ENCODE measurements at regions not wholly inside any gene's neighbourhood (a gene's known extent, or its start where the extent isn't known, plus 50 kb on each side); places are given as distances from the start of the nearest gene placed in this dataset.

DNA sequence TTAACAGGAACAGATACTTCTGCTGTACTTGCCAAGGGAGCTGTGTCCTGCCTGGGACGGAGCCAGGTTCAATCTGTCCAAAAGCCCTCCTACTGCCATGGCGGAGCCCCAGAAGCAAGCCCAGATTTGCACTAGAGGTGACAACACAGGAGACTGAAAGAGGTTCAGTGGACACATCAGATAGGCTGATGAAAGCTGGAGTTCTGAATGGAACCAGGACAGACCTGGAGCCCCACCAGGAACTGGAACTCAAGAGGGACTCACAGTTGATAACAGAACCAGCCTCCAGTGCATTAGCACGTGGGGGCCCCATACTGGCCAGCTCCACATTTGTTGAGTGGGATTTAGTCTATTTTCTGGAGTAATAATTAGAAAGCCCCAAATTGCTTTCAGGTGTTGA, 315.5 kb downstream of the ARRDC4 start:
- DNase-seq (ENCODE audit: low read depth): no peak

DNA sequence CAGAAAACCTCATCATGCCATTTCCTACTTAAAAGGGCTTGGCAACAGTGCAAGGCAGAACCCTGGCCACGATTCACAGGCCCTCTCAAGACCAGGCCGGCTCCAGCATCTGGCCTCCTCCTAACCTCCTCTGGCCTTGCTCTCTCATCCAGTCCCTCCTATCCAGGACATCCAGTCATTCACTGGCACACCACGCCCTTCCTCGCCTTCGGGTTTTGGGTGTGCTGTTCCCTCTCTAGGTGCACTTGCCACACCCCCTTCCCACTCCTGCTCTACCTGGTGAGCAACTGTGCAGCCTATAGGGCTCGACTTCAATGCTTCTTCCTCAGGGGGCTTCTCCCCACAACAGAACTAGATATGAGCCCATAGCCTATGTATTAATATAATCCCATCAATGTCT, 317.1 kb downstream of the ARRDC4 start:
- DNase-seq (ENCODE audit: low read depth): no peak

DNA sequence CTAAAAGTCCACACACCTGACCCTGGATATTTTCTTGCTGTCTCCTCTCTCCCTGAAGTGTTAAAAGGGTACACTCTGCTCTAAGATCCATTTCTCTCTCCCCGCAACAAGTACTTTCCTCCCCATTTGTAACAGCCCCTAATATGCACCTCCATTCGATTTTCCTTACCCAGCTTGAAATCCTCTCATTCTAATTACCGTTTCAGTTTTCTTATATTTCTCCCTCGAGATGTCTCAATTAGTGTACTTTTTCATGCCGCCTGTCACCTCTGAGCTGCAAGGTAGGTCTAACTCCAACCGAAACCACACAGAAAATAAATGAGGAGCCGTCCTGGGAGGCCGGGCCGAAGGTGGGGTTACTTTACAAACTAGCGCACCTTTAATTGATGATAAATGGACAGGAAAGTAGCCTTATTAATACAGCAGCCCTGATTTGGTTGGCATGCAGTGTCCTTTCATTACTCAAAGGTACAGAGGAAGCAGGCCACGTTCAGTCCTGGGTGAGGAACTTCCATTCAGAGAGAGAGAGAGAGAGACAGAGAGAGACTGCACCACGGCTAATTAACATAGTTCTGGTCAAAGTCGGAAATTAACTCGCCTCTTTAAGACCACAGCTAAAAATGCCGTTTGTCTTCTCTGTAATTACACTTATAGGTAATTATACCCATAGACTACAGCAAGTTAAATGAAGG, 319.9 kb downstream of the ARRDC4 start:
- no peak for DNase-seq (ENCODE audit: low read depth)

DNA sequence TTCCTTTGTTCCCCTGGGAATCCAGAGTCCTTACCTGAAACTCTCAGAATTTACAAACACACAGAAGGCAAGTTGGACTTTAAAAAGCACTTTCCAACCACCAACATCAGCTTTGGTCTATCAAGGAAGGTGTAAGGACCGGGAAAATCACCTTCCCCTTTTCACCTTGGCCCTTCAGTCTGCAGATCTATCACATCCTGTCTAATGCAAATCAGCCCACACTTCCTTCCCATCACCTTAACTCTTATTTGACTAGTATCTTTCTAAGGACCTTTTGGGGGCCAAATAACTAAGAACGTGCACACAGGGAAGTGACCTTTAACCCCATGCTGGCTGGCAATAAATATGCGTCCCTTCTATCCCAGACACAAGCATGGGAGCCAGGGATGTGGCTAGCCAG, 320.6 kb downstream of the ARRDC4 start:
- no peak for DNase-seq (ENCODE audit: low read depth)

DNA sequence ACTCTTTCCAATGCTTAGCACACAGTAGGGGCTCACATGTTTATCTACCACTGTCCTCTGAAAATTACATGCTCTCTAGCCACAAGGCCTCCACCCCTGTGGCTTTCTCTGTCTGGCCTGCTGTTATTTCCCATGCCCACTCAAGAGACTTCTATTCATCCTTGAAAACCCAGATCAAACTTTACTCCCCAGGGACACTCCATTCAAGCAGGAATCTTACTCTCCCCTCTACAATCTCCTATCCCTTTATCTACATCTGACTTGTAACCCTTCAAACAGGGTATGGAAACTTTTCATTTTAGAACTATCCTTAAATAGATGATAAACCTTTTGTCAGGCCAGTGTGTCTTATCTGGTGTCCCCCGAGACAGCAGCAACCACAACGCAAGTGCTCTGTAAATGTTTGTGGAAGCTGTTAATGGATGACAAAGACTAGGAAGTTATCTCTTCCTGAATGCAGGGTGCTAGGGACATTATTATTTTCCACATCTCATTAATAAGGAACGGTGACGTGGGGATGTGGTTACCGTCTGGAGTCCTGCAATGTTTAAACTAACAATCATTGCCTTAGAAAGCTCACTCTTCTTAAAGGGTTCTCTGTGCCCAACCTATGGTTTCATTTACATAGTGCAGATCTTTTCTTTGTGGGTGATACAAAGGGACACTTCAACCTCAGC, 322.3 kb downstream of the ARRDC4 start:
- DNase-seq (ENCODE audit: low read depth): no peak

DNA sequence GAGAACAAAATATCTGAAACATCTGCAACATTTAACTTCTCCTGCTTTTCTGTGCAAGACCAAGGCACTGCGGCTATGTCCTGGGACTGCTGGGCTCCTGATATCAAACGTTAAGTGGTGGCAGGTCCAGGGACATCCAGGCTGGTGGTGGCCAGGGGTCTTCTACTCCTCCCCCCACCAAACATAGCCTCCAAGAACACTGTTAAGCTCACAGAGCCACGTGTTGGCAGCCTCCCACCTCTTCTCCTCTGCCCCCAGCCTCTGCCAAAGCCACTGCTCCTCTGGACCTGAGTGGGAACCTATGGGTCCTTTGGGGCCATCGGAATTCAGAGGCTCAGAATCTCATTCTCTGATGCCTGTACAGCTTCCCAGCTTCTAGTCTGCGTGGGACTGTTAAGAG, 325.7 kb downstream of the ARRDC4 start:
- DNase-seq (ENCODE audit: low read depth): no peak

DNA sequence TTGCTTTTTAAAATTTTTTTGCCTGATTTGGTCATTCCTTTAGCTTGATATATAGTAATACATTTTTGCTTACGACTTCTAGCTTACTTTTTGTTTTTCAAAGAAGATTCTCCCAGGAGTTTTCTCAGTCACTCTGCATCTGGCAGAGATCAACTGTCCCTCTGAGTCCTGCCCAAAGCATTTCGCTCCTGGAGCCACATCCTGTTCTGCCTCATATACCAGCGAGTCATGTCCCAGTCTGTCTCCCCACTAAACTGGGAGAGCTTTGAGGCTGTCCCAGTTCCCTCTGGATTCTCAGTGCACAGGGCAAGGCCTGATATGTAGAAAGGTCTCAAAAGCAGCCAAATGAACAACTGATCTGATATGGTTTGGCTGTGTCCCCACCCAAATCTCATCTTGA, 326.3 kb downstream of the ARRDC4 start:
- no peak for DNase-seq (ENCODE audit: low read depth)

DNA sequence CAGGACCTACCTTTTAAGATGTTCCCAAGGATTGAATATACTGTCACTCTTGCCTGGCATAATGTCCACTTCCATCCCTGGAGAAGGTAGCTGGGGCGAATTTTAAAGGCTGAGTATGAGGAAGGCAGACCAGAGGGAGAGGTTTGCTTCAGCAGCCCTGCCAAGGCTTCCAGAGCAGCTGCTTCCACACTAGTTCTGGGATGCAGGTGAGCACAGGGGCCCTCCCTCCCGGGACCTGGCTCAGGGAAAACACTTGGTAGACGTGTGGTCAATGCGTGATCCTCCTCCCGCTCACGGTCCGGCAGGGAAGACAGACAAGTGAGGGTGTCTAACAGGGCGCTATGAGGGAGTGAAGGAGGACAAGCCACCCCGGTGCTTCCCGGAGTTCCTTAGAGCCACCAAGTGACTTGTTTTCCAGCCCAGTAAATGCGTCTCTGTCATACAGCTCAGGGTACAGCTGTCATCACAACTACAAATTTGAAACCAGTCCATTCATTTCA, 327.6 kb downstream of the ARRDC4 start:
- DNase-seq (ENCODE audit: low read depth): no peak

DNA sequence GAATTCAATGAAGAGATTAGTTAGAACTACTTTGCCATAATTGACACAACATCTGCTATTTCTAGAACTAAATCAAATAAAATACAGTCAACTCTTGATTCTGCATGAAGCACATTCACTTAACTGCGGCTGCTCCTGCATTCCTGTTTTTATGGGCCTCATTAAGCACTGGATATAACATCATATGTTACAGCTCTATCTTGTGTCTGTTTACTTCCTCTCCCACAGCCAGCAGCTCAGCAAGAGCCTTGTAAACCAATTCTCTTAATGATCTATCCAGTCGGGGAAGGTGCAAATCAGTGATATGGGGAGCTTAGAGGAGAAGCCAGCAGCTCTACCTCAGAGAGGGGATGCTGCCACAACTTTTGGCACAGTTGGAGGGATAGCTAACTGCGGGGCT, 329.2 kb downstream of the ARRDC4 start:
- DNase-seq (ENCODE audit: low read depth): no peak

DNA sequence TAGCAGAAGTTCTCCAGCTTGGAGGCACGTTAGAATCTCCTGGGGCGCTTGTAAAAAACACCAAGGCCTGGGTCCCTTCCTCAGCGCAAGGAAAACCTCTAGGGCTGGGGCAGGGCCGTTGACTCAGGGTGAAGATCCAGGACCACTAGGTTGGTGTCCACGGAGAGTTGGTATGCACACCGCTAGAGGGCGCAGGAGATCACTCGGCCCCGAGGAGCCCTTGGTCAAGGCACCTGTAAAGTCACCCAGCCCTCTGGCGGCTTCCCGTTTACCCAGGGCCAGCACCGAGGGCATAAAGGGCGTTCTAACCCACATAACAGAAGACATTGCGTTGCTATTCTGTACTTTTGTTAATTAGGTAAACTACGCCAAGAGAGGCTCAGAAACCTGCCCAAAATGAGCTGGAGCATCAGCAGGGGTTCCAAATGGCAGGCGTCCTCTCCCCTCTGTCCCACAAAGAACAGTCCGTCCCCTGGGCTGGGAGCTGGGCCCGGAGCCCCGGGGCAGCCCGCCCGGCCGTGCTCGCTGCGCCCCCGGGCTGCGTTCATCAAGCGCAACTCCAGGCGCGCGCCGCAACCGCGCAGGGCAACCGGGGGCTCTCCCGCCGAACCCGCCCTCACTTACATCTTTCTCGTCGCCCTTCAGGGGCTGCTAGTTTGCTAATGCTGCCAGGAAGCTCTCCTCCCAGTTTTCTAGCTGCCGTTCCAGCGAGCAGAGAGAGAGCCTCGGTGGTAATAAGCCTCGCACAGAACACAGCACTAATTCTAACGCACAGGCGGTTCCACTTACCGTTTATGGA, 332.1 kb downstream of the ARRDC4 start:
- peak; percentile 27 for DNase-seq (ENCODE audit: low read depth)

DNA sequence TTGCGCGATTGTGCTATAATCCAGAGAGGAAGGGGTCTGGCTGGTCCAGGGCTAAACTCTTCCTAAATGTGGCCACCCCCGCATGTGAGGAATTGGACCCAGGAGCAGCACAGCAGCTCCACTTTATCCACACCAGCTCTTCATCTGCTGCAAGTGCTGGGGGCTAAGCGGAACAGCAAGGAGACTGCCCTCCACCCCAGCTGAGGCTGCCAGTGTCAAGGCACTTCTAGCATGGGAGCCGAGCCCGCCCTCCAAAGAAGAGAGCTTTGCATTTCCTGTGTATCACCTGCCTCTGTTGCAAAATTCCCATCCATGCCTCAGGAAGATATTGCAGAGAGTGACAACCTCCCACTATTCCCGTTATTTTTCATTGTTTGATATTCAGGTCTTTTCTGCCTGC, 333.6 kb downstream of the ARRDC4 start:
- no peak for DNase-seq (ENCODE audit: low read depth)

DNA sequence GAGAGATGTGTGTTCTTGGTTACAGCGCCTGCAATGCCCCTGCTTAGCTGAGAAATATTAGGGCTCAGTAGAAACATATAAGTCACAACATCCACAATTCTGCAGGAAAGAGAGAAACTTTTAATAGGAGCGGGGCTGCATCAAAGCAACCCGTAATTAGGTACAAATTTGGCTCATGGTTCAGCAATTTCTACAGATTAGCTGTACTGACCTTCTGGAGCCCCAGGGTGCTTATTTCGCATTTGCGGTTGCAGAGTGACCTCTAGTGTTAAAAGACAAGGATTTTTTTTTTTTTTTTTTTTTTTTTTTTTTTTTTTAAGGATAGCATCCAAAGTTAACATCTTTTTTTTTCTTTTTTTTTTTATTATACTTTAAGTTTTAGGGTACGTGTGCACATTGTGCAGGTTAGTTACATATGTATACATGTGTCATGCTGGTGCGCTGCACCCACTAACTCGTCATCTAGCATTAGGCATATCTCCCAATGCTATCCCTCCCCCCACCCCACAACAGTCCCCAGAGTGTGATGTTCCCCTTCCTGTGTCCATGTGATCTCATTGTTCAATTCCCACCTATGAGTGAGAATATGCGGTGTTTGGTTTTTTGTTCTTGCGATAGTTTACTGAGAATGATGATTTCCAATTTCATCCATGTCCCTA, 334.7 kb downstream of the ARRDC4 start:
- peak; percentile 42 for DNase-seq (ENCODE audit: low read depth)

DNA sequence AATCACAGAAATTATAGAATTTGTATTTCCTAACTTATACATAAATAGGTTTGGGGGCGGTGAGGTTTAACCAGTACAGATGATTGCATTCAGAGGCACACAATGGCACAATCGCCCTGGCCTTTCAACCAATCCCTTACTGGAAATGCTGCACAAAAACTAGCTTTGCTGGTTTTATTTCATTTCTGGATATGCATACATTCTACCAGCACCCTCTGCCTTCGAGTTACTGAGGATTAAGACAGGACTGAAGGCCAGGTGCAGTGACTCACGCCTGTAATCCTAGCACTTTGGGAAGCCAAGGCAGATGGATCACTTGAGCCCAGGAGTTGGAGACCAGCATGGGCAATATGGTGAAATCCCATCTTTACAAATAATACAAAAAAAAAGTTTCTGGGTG, 336.1 kb downstream of the ARRDC4 start:
- no peak for DNase-seq (ENCODE audit: low read depth)

DNA sequence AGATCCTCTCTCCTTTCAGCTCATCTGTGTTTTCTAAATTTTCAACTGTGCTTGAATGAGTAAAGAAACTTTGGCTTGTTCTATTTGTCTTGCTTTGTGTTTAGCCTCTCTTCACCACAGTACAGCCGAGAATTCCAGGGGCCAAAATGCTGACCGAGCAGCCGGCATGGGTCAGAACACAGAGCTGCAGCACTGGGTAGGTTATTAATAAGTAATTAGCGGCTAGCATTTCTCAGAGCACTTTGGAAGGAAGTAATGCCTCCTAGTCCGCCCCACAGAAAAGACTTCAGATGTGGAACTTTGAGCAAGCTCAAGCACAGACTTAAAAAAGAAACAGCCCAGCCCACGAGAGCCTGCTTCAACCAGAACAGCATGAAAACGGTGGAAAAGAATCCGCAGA, 343.9 kb downstream of the ARRDC4 start:
- no peak for DNase-seq (ENCODE audit: low read depth)

DNA sequence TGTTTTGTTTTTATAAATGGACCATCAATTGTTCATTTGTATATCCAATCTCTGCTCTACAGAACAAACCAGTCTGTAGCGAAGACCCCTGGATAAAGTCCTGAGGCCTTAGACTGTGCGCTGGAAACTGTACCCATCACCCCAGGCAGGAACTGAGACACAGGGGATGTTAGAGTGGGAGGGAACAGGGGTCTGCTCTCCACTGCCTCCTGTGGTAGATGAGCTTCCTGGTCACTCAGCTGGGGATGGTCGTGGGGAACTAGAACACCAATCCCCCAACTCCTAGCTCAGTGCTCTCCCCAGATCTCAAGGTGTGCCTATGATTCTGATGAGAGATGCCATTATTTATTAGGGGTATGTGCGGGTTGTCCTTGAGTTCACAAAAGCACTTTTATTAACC, 340.2 kb upstream of the IGF1R start:
- no peak for DNase-seq (ENCODE audit: low read depth)

DNA sequence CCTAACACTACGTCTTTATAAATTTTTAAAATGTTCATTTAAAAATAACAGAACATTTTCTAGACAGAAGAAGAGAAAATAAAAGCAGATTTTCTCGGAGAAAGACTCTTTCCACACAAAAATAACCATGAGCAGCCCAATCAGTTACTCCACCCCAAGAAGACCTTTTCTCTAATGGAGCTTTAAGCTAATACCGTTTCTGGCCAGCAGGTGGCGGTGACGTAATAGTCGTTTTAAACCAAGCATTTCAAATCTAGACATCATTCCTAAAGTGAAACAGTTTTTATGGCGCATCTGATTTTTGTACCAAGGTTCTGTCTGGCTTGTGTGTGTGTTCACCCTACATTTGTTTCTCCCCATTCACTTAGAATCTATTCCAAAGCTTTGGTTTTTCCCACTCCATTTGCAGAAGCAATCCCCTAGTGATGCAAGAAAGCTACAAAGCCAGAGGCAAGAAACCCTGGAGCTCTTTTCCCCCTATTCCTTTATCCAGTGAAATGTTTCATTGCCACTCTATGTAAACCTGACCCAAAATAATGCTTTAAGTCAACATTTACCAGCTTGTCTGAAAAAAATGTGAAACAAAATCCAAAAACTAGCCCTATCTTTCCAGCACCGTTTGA, 336.7 kb upstream of the IGF1R start:
- DNase-seq (ENCODE audit: low read depth): peak; percentile 69

DNA sequence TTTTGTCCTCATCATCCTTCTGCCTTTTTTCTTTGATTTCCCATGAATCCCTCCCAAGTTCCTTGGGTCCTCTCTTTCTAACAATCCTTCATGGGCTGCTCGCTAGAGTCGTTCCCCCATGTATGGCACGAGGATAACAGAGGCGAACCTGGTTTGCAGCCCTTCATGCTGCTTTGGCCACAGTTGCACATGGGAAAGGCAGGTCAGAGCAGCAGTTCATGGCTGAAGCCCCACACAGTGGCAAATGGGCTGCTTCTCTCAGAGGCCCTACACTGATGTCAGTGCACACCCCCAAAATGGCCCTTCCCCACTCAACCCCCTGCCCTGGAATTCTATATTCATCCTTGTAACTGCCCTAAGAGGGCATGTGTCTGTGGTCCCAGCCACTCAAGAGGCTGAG, 335.4 kb upstream of the IGF1R start:
- no peak for DNase-seq (ENCODE audit: low read depth)

DNA sequence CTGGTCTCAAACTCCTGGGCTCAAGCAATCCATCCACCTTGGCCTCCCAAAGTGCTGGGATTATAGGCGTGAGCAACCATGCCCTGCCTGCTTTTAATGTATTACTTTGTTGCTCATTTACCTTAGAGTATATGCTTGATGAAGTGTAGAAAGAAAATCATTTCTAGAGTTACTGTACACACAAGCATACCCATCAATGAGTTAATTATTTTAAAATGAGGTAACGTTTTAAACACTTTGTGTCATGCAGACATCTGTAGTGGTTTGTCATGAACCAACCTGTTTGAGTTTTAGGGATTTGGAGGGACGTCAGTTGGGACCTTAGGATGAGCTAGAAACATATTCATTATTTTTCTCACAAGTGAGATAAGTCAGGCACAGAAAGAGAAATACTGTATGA, 332.4 kb upstream of the IGF1R start:
- no peak for DNase-seq (ENCODE audit: low read depth)

DNA sequence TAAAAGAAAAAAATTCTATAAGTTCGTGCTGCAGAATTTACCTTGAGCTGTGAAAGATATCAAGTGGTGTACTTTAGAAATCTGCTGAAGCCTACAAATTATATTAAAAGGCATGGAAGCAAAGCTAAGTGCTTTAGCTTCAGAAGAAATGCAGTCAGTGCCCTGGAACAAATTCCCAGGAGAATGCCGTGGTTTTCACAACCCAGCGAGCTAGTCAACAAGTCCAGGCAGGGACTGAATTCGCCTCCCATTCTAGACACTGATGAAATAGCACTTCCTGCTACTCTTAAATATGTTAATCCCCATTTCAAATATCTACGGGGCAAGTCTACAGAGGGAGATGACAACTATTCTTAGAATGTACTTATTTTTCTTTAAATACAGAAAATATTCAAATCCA, 326.4 kb upstream of the IGF1R start:
- DNase-seq (ENCODE audit: low read depth): no peak

DNA sequence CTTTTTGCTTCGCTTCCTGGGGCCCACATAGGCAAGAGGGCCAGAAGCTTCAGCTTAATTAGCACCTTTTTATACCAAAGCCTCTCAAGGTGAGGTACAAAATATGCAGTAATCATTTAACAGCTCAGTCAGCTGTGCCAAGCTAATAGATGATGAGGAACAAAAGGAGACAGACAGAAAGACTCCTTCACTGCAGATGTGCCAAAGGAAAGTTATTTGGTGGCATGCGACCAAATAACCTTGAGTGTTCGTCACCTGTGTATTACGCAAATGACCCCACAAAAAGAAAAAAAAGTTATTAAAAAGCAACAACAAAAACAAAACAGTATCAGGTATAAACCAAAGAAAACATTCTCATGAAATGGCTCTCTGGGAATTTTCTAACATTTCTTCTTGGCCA, 325.8 kb upstream of the IGF1R start:
- no peak for DNase-seq (ENCODE audit: low read depth)

DNA sequence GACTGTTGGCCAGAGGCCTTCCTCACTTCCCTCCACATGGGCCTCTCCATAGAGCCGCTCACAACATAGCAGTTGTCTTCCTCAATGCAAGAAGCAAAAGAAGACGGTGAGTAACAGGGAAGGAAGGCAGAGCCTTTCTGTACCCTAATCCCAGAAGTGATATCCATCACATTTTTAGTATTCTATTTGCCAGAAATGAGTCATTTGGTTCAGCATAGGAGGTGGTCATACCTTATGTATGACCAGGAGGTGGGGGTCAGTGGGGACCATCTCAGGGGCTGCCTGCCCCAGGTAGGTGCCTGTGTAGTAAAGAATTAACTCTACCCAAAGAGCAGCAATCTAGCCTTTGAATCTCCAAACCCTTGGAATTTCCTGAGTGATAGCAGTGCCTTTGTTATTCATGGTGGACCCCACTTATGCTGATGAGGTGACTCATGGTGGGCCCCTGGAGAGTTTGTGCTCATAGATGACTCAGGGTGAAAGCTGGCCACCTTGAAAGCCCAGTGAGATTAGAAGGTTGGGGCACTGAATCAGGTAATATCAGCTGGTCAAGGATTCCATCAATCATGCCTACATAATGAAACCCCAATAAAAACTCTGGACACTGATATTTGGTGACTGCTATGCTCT, 323.9 kb upstream of the IGF1R start:
- no peak for DNase-seq (ENCODE audit: low read depth)

DNA sequence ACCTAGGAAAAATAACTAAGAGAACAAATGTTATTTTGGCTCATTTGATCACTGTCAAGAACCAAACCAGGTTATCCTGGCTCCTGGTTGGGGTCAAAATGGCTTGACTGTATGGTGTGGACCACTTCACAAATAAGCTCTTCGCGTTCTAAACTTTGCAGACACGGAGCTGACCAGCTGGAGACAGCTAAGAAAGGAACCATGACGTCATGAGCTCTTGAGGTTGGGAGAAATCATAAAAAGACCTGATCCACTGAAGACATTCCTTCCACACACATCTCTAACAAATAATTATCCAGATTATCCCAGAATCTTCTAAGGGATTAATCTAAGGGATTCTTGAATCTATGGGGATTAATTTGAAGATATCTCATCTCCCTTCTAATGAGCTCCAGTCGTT, 321.5 kb upstream of the IGF1R start:
- no peak for DNase-seq (ENCODE audit: low read depth)
